WTC11 (cell line): ENCODE measurements at regions not wholly inside any gene's neighbourhood (a gene's known extent, or its start where the extent isn't known, plus 50 kb on each side); places are given as distances from the start of the nearest gene placed in this dataset.

Source experiments
- ATAC-seq: fragments of 200-7000 bp; cut with Tn5 transposase; 2 replicates; pipeline ENCODE4 v1.10.0; 2021; ENCODE audit warnings: mild to moderate bottlenecking, moderate library complexity
- CTCF ChIA-PET: fragments of 300-600 bp; sonication (Branson Sonifier 250); formaldehyde crosslinking; loops from one replicate; lab custom pipeline; 2021; ENCODE audit warnings: antibody characterized with exemption; lab: Charles Lee
- POLR2A ChIA-PET: fragments of 350-600 bp; sonication (Branson Sonifier 250); formaldehyde crosslinking; loops from one replicate; lab custom pipeline; 2021; ENCODE audit warnings: antibody characterized with exemption; lab: Charles Lee
- DNase-seq: peaks from one replicate; pipeline ENCODE4 v3.0.0; 2021; ENCODE audit warnings: low spot score
- H3K27ac Mint-ChIP-seq: 2 replicates; pipeline ENCODE4 v1.8.0; 2021; ENCODE audit warnings: mixed read lengths
- H3K27me3 Mint-ChIP-seq: 2 replicates; pipeline ENCODE4 v1.8.0; 2021; ENCODE audit warnings: low read depth, mild to moderate bottlenecking, moderate library complexity, mixed read lengths
- H3K36me3 Mint-ChIP-seq: 2 replicates; pipeline ENCODE4 v1.8.0; 2021; ENCODE audit warnings: mixed read lengths
- H3K4me1 Mint-ChIP-seq: 2 replicates; pipeline ENCODE4 v1.8.0; 2022; ENCODE audit warnings: mixed read lengths
- H3K4me3 Mint-ChIP-seq: 2 replicates; pipeline ENCODE4 v1.8.0; 2021; ENCODE audit warnings: mild to moderate bottlenecking, moderate library complexity, mixed read lengths
- H3K9me3 Mint-ChIP-seq: 2 replicates; pipeline ENCODE4 v1.8.0; 2021; ENCODE audit warnings: mixed read lengths
- ELF4 ChIP-seq: sonication (generic); formaldehyde crosslinking; IDR thresholded peaks from 2 replicates; pipeline ENCODE4 v1.8.1; 2022; ENCODE audit warnings: low read depth, mild to moderate bottlenecking, moderate library complexity, missing genetic modification reagents
- EMX1 ChIP-seq: fragments of 250-450 bp; sonication (Bioruptor Pico); IDR thresholded peaks from 2 replicates; pipeline ENCODE4 v1.8.0; 2021; ENCODE audit warnings: mild to moderate bottlenecking
- FOXK1 ChIP-seq: sonication (generic); formaldehyde crosslinking; IDR thresholded peaks from 2 replicates; pipeline ENCODE4 v1.8.0; 2022; ENCODE audit warnings: mild to moderate bottlenecking, moderate library complexity, missing genetic modification reagents
- FOXP1 ChIP-seq: sonication (generic); formaldehyde crosslinking; IDR thresholded peaks from 2 replicates; pipeline ENCODE4 v1.8.0; 2022; ENCODE audit warnings: missing genetic modification reagents, mild to moderate bottlenecking, moderate library complexity, borderline replicate concordance
- GABPB1 ChIP-seq: sonication (generic); formaldehyde crosslinking; IDR thresholded peaks from 2 replicates; pipeline ENCODE4 v1.8.1; 2023; ENCODE audit warnings: mild to moderate bottlenecking, missing genetic modification reagents
- HMGA2 ChIP-seq: fragments of 250-450 bp; sonication (Bioruptor Pico); IDR thresholded peaks from 2 replicates; pipeline ENCODE4 v1.4.0; 2021; ENCODE audit warnings: mild to moderate bottlenecking, moderate library complexity
- JUN ChIP-seq: sonication (generic); formaldehyde crosslinking; IDR thresholded peaks from 2 replicates; pipeline ENCODE4 v1.8.0; 2023; ENCODE audit warnings: mild to moderate bottlenecking, missing genetic modification reagents
- KAT7 ChIP-seq: sonication (generic); formaldehyde crosslinking; IDR thresholded peaks from 2 replicates; pipeline ENCODE4 v1.8.1; 2023; ENCODE audit warnings: missing genetic modification reagents, mild to moderate bottlenecking, borderline replicate concordance
- NR1H2 ChIP-seq: sonication (generic); formaldehyde crosslinking; IDR thresholded peaks from 2 replicates; pipeline ENCODE4 v1.9.0; 2021; ENCODE audit warnings: mild to moderate bottlenecking, moderate library complexity, missing genetic modification reagents
- SMAD4 ChIP-seq: sonication (generic); formaldehyde crosslinking; IDR thresholded peaks from 2 replicates; pipeline ENCODE4 v1.8.0; 2022; ENCODE audit warnings: mild to moderate bottlenecking, missing genetic modification reagents
- ZMAT4 ChIP-seq: fragments of 250-450 bp; sonication (Bioruptor Pico); IDR thresholded peaks from 2 replicates; pipeline ENCODE4 v1.9.0; 2021; ENCODE audit warnings: mild to moderate bottlenecking
- ZNF423 ChIP-seq: fragments of 250-450 bp; sonication (Bioruptor Pico); IDR thresholded peaks from 2 replicates; pipeline ENCODE4 v2.1.2; 2022; ENCODE audit warnings: mild to moderate bottlenecking, moderate library complexity
- ZNF532 ChIP-seq: fragments of 250-450 bp; sonication (Bioruptor Pico); IDR thresholded peaks from 2 replicates; pipeline ENCODE4 v1.9.0; 2021; ENCODE audit warnings: mild to moderate bottlenecking, borderline replicate concordance
- ZNF671 ChIP-seq: fragments of 250-450 bp; sonication (Bioruptor Pico); IDR thresholded peaks from 2 replicates; pipeline ENCODE4 v1.8.0; 2021; ENCODE audit warnings: mild to moderate bottlenecking
- TF ChIP-seq, protein P1 (sequence below): sonication (generic); formaldehyde crosslinking; IDR thresholded peaks from 2 replicates; pipeline ENCODE4 v1.8.0; 2022; ENCODE audit warnings: mild to moderate bottlenecking, missing genetic modification reagents
- TF ChIP-seq, protein P2 (sequence below): sonication (generic); formaldehyde crosslinking; IDR thresholded peaks from 2 replicates; pipeline ENCODE4 v1.8.0; 2023; ENCODE audit warnings: missing genetic modification reagents, mild to moderate bottlenecking, borderline replicate concordance
- TF ChIP-seq, protein P3 (sequence below): sonication (generic); formaldehyde crosslinking; IDR thresholded peaks from 2 replicates; pipeline ENCODE4 v1.8.1; 2023; ENCODE audit warnings: mild to moderate bottlenecking, moderate library complexity, missing genetic modification reagents
- TF ChIP-seq, protein P4 (sequence below): sonication (generic); formaldehyde crosslinking; IDR thresholded peaks from 2 replicates; pipeline ENCODE4 v1.8.1; 2023; ENCODE audit warnings: mild to moderate bottlenecking, missing genetic modification reagents, borderline replicate concordance
- TF ChIP-seq, protein P5 (sequence below): sonication (generic); formaldehyde crosslinking; IDR thresholded peaks from 2 replicates; pipeline ENCODE4 v1.8.1; 2022; ENCODE audit warnings: missing genetic modification reagents, borderline replicate concordance

GRCh38 chr1:208433971-208434370, 189.8 kb upstream of the PLXNA2 start:
- ChIA-PET POLR2A (no interaction called here), CTCF (interaction anchor here (1.2 to 1.6 kb wide), 2 partner anchors 14 to 42 kb away, joined by 4 to 7 read pairs; no protein-coding TSS in a partner anchor)
- DNase-seq: no peak
- no peaks in the 10 kb centered on the region for H3K27me3 Mint-ChIP-seq
- no peak for ATAC-seq
- no peaks in the 10 kb centered on the region for H3K36me3 Mint-ChIP-seq
- TF ChIP-seq, protein P1, sequence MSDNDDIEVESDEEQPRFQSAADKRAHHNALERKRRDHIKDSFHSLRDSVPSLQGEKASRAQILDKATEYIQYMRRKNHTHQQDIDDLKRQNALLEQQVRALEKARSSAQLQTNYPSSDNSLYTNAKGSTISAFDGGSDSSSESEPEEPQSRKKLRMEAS (CRISPR knock-in tag): no peak
- no peak for TF ChIP-seq ZNF423 (CRISPR knock-in tag)
- TF ChIP-seq SMAD4 (CRISPR knock-in tag): no peak
- TF ChIP-seq EMX1: no peak
- no peak for TF ChIP-seq JUN (CRISPR knock-in tag)
- TF ChIP-seq GABPB1 (CRISPR knock-in tag): no peak
- TF ChIP-seq, protein P2, sequence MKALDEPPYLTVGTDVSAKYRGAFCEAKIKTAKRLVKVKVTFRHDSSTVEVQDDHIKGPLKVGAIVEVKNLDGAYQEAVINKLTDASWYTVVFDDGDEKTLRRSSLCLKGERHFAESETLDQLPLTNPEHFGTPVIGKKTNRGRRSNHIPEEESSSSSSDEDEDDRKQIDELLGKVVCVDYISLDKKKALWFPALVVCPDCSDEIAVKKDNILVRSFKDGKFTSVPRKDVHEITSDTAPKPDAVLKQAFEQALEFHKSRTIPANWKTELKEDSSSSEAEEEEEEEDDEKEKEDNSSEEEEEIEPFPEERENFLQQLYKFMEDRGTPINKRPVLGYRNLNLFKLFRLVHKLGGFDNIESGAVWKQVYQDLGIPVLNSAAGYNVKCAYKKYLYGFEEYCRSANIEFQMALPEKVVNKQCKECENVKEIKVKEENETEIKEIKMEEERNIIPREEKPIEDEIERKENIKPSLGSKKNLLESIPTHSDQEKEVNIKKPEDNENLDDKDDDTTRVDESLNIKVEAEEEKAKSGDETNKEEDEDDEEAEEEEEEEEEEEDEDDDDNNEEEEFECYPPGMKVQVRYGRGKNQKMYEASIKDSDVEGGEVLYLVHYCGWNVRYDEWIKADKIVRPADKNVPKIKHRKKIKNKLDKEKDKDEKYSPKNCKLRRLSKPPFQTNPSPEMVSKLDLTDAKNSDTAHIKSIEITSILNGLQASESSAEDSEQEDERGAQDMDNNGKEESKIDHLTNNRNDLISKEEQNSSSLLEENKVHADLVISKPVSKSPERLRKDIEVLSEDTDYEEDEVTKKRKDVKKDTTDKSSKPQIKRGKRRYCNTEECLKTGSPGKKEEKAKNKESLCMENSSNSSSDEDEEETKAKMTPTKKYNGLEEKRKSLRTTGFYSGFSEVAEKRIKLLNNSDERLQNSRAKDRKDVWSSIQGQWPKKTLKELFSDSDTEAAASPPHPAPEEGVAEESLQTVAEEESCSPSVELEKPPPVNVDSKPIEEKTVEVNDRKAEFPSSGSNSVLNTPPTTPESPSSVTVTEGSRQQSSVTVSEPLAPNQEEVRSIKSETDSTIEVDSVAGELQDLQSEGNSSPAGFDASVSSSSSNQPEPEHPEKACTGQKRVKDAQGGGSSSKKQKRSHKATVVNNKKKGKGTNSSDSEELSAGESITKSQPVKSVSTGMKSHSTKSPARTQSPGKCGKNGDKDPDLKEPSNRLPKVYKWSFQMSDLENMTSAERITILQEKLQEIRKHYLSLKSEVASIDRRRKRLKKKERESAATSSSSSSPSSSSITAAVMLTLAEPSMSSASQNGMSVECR (CRISPR knock-in tag): no peak
- H3K27ac Mint-ChIP-seq: no peak overlapping the region
- no peak overlapping the region for H3K4me3 Mint-ChIP-seq
- peaks cover 13% of the 10 kb centered on the region for H3K4me1 Mint-ChIP-seq
- no peaks in the 10 kb centered on the region for H3K9me3 Mint-ChIP-seq

DNA sequence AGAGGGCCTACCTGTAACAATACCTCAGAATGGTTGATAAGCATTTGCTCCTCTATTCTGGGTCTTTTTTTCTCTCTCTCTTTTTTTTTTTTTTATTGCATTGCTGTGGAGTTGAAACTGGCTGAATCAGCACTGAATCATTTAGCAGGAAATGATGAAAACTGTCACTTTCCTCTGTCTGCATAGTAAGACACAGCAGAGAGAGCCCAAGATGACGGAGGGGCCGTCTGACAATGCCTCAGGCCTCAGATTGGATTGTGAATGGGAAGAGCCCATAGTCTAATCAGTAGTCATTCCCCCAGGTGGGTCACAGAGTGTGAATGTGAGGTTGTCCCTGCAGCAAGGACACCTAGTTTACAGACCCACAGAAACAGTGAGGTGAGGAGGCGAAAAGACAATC, 193.2 kb upstream of the PLXNA2 start:
- ATAC-seq (no peak), DNase-seq (no peak)
- peaks cover 4% of the 10 kb centered on the region; the same call in 1 of the 2 replicates for H3K36me3 Mint-ChIP-seq
- no peak for TF ChIP-seq JUN (CRISPR knock-in tag)
- no peak for TF ChIP-seq HMGA2 (CRISPR knock-in tag)
- no peak for TF ChIP-seq ZNF671 (CRISPR knock-in tag)
- no peak for TF ChIP-seq NR1H2 (CRISPR knock-in tag)
- TF ChIP-seq KAT7 (CRISPR knock-in tag): no peak
- no peak for TF ChIP-seq ZMAT4
- TF ChIP-seq ZNF532 (CRISPR knock-in tag): no peak
- TF ChIP-seq, protein P3, sequence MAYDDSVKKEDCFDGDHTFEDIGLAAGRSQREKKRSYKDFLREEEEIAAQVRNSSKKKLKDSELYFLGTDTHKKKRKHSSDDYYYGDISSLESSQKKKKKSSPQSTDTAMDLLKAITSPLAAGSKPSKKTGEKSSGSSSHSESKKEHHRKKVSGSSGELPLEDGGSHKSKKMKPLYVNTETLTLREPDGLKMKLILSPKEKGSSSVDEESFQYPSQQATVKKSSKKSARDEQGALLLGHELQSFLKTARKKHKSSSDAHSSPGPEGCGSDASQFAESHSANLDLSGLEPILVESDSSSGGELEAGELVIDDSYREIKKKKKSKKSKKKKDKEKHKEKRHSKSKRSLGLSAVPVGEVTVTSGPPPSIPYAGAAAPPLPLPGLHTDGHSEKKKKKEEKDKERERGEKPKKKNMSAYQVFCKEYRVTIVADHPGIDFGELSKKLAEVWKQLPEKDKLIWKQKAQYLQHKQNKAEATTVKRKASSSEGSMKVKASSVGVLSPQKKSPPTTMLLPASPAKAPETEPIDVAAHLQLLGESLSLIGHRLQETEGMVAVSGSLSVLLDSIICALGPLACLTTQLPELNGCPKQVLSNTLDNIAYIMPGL (CRISPR knock-in tag): no peak
- TF ChIP-seq ELF4 (CRISPR knock-in tag): no peak
- TF ChIP-seq, protein P4, sequence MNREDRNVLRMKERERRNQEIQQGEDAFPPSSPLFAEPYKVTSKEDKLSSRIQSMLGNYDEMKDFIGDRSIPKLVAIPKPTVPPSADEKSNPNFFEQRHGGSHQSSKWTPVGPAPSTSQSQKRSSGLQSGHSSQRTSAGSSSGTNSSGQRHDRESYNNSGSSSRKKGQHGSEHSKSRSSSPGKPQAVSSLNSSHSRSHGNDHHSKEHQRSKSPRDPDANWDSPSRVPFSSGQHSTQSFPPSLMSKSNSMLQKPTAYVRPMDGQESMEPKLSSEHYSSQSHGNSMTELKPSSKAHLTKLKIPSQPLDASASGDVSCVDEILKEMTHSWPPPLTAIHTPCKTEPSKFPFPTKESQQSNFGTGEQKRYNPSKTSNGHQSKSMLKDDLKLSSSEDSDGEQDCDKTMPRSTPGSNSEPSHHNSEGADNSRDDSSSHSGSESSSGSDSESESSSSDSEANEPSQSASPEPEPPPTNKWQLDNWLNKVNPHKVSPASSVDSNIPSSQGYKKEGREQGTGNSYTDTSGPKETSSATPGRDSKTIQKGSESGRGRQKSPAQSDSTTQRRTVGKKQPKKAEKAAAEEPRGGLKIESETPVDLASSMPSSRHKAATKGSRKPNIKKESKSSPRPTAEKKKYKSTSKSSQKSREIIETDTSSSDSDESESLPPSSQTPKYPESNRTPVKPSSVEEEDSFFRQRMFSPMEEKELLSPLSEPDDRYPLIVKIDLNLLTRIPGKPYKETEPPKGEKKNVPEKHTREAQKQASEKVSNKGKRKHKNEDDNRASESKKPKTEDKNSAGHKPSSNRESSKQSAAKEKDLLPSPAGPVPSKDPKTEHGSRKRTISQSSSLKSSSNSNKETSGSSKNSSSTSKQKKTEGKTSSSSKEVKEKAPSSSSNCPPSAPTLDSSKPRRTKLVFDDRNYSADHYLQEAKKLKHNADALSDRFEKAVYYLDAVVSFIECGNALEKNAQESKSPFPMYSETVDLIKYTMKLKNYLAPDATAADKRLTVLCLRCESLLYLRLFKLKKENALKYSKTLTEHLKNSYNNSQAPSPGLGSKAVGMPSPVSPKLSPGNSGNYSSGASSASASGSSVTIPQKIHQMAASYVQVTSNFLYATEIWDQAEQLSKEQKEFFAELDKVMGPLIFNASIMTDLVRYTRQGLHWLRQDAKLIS: no peak
- no peak for TF ChIP-seq FOXP1 (CRISPR knock-in tag)
- TF ChIP-seq, protein P5, sequence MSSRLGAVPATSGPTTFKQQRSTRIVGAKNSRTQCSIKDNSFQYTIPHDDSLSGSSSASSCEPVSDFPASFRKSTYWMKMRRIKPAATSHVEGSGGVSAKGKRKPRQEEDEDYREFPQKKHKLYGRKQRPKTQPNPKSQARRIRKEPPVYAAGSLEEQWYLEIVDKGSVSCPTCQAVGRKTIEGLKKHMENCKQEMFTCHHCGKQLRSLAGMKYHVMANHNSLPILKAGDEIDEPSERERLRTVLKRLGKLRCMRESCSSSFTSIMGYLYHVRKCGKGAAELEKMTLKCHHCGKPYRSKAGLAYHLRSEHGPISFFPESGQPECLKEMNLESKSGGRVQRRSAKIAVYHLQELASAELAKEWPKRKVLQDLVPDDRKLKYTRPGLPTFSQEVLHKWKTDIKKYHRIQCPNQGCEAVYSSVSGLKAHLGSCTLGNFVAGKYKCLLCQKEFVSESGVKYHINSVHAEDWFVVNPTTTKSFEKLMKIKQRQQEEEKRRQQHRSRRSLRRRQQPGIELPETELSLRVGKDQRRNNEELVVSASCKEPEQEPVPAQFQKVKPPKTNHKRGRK (CRISPR knock-in tag): no peak
- no peak for TF ChIP-seq FOXK1 (CRISPR knock-in tag)
- TF ChIP-seq, all 79 proteins: peak for 0
- no peak overlapping the region for H3K27ac Mint-ChIP-seq
- CTCF ChIA-PET: no interaction called here
- no peaks in the 10 kb centered on the region for H3K27me3 Mint-ChIP-seq
- H3K9me3 Mint-ChIP-seq: peaks cover 25% of the 10 kb centered on the region
- POLR2A ChIA-PET: no interaction called here
- H3K4me1 Mint-ChIP-seq: no peaks in the 10 kb centered on the region
- no peak overlapping the region for H3K4me3 Mint-ChIP-seq
